ENCODE measurements at regions not wholly inside any gene's neighbourhood (a gene's known extent, or its start where the extent isn't known, plus 50 kb on each side); places are given as distances from the start of the nearest gene placed in this dataset.
"Not testable (repeated sequence)": the region's sequence is repeated elsewhere in the genome, so short reads cannot be mapped to it uniquely, and the experiment has no call there.

DNA sequence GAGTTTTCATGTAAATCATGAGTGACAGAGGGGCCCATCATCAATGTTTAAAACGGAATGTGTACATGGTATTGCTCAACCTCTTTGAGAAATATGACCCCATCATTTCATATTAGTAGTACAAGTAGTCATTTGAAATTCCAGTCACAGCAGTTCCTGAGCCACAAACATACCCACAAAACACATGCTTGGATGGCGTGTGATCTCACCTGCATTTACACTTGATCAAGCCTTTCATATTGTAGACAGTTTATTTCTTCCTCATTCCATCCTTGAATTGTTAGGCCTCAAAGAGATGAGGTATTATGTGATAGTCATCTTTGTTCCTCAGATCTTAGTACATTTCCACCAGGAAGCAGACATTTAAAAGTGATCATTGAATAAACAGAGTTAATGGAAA lies 96.8 kb upstream of the TAS2R1 start:
- DNase-seq (ENCODE audit: low spot score), result no peak
- ChIA-PET CTCF (interaction anchor here (0.7 kb wide), 1 partner anchor 441 kb away, joined by 3 read pairs; no protein-coding TSS in a partner anchor), POLR2A (ENCODE audit: low non-redundant PET) (no interaction called here)
- TF ChIP-seq, protein P1, sequence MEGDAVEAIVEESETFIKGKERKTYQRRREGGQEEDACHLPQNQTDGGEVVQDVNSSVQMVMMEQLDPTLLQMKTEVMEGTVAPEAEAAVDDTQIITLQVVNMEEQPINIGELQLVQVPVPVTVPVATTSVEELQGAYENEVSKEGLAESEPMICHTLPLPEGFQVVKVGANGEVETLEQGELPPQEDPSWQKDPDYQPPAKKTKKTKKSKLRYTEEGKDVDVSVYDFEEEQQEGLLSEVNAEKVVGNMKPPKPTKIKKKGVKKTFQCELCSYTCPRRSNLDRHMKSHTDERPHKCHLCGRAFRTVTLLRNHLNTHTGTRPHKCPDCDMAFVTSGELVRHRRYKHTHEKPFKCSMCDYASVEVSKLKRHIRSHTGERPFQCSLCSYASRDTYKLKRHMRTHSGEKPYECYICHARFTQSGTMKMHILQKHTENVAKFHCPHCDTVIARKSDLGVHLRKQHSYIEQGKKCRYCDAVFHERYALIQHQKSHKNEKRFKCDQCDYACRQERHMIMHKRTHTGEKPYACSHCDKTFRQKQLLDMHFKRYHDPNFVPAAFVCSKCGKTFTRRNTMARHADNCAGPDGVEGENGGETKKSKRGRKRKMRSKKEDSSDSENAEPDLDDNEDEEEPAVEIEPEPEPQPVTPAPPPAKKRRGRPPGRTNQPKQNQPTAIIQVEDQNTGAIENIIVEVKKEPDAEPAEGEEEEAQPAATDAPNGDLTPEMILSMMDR (conservative IDR thresholded peaks at IDR 0.05; ENCODE audit: low read depth), result no peak
- no peak overlapping the region for H3K27ac ChIP-seq

DNA sequence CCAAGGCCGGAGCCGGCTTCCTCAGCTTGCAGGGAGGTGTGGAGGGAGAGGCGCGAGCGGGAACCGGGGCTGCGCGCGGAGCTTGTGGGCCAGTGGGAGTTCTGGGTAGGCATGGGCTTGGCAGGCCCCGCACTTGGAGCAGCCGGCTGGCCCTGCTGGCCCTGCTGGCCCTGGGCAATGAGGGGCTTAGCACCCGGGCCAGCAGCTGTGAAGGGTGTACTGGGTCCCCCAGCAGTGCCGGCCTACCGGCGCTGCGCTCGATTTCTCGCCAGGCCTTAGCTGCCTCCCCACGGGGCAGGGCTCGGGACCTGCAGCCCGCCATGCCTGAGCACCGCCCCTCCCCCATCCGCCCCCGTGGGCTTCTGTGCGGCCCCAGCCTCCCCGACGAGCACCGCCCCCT lies 95.1 kb upstream of the TAS2R1 start:
- H3K27ac ChIP-seq; DNase-seq (ENCODE audit: low spot score); POLR2A ChIA-PET (ENCODE audit: low non-redundant PET); CTCF ChIA-PET: not testable (repeated sequence)

DNA sequence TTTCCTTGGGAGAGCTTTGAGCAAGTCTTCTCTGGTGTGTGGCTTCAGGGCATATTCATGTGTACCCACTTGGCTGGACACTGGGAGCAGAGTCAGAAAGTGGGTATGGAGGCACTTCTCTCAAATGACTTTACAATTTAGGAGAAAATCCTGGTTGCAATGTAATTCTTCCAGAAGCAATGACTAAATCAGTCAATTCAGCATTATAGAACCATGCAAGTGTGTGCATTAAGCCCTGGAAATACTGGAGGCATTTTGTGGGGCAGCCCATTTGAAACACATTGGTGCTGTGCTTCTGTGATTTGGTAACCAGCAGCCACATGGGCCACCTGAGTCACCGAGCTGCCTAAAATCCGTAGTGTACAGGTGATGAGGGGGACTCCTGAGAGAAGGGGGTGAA lies 94.6 kb upstream of the TAS2R1 start:
- no peak for DNase-seq (ENCODE audit: low spot score)
- TF ChIP-seq, protein P1 (conservative IDR thresholded peaks at IDR 0.05; ENCODE audit: low read depth), result no peak
- no peak overlapping the region for H3K27ac ChIP-seq
- ChIA-PET CTCF (no interaction called here), POLR2A (ENCODE audit: low non-redundant PET) (no interaction called here)

DNA sequence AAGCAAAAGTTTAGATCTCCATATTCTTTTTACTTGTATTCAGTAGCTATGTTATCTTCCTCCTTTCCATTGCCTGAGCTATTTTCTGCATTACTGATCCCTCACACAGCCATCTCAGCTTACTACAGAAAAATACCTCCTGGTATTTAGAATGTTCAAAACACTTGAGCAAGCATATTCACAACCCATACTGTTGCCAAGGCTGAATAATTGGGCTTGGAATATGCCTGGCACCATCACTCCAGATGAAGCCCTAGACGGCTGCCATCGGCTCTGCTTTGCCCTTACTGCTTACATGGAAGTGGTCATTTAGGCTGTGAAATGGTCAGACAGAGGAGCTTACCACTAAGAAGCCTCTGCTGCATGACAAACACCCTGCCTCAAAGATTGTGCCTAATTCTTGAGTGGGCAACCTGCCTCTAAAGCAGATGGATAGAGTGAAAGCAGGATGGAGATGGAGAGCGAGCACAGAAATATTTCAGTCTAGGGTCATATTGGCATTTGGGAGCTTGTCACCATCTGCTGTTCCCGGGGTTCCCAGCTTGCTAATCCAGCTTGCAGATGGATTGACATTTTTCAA lies 92.5 kb upstream of the TAS2R1 start:
- ChIA-PET CTCF (interaction anchor here (0.6 kb wide), 2 partner anchors 85 to 542 kb away, joined by 6 read pairs; no protein-coding TSS in a partner anchor), POLR2A (ENCODE audit: low non-redundant PET) (no interaction called here)
- TF ChIP-seq, protein P1 (conservative IDR thresholded peaks at IDR 0.05; ENCODE audit: low read depth), result no peak
- no peak for DNase-seq (ENCODE audit: low spot score)
- no peak overlapping the region for H3K27ac ChIP-seq

DNA sequence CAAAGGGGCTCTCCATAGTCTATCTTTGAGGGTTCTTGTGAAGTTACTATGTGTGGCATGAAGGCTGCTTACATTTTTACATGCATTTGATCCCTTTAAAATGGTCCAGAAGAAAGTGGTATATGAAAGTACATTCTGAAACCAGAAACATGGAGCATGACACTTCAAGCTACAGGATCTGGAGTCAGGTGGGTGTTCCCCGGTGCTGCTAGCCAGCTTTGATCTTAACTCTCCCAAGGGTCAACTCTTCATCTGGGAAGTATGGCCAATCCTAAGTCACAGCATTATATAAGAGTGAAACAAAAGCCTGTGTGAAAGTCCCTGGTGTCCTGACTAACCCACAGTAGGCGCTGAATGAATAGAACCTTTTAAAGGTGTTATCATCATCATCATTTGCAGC lies 91.0 kb upstream of the TAS2R1 start:
- no peak for DNase-seq (ENCODE audit: low spot score)
- no peak overlapping the region for H3K27ac ChIP-seq
- ChIA-PET POLR2A (ENCODE audit: low non-redundant PET) (no interaction called here), CTCF (no interaction called here)
- TF ChIP-seq, protein P1 (conservative IDR thresholded peaks at IDR 0.05; ENCODE audit: low read depth), result no peak

DNA sequence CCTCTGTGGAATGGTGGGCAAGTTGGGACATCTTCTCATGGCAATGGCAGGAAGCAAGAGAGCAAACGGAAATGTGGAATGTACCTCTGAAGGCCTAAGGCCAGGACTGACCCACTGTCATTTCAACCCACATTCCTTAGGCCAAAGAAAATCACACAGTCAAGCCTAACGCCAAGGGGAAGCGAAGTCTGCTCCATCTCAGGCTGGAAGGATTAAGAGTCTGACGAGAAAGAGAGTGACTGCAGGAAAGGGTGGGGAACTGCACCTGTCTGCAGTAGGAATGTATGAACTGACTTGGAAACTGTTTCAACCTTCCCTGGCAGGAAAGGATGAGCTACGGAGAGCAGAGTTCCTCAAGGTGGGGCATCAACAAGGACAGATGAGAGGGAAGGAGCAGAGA lies 90.2 kb upstream of the TAS2R1 start:
- TF ChIP-seq, protein P1 (conservative IDR thresholded peaks at IDR 0.05; ENCODE audit: low read depth), result no peak
- DNase-seq (ENCODE audit: low spot score), result no peak
- no peak overlapping the region for H3K27ac ChIP-seq
- ChIA-PET POLR2A (ENCODE audit: low non-redundant PET) (no interaction called here), CTCF (no interaction called here)

DNA sequence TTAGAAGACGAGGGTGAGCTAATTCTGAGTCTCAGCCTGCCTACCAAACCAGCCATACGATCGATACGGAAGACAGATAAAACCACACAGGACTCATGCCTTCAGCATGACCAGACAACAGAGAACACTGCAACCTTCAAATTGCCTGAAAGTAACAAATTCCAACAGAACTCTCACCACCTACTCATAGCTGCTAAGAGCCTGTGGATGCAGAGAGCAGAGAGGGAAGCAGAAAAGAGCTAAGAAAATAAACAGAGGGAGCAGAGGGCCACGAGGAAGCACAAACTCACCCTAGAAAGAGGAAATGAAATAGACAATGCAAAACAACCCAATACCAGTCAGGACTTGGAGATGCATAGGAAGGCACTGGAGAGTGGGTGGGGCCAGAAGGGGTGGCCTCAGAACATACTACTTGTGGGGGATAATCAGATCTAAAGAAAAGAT lies 86.7 kb upstream of the TAS2R1 start:
- TF ChIP-seq, protein P1 (conservative IDR thresholded peaks at IDR 0.05; ENCODE audit: low read depth), result no peak
- ChIA-PET CTCF (no interaction called here), POLR2A (ENCODE audit: low non-redundant PET) (no interaction called here)
- DNase-seq (ENCODE audit: low spot score), result no peak
- no peak overlapping the region for H3K27ac ChIP-seq

Data from RWPE1 (cell line).